ENCODE measurements at regions not wholly inside any gene's neighbourhood (a gene's known extent, or its start where the extent isn't known, plus 50 kb on each side); places are given as distances from the start of the nearest gene placed in this dataset.

- TF ChIP-seq CTCF (conservative IDR thresholded peaks at IDR 0.05; ENCODE audit: low read depth, low read length) (no peak), EZH2 (IDR thresholded peaks at IDR 0.05; ENCODE audit: low read length, unreplicated experiment) (no peak), EZH2phosphoT487 (IDR thresholded peaks at IDR 0.05; ENCODE audit: borderline replicate concordance, low read length) (no peak)
Measured at GRCh38 chr14:71590131-71590530, 342.1 kb upstream of the RGS6 start.
